ENCODE measurements at regions not wholly inside any gene's neighbourhood (a gene's known extent, or its start where the extent isn't known, plus 50 kb on each side); places are given as distances from the start of the nearest gene placed in this dataset.

DNA sequence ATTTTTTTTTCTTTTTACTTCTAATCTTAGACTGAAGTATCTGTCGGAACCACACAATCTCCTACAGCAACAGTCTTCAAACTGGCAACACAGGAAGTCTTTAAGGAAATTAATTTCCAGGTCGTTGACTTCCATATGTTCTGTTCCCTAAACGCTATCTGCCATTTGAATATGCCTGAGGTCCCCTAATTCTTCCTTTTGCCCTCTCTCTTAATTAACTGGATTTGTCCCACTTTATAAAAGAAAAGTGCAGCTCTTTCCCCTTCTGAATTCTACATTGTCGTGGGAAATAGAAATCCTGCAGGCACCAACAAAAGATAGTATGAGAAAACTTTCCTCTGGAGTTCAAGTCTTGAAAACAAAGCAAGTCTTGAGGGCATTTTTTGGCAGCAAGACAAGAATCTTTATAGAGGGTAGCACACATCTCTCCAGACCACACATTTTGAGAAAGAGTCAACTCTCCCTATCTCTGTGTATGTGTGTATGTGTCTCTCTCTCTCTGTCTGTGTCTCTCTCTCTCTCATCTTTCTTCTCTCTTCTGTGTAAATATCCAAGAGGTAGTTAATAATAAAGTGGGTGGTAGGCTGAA is 879.8 kb downstream of the SOCS6 start:
- H3K9me3 ChIP-seq (ENCODE audit: low read depth) = no peaks in the 10 kb centered on the region
- H3K79me2 ChIP-seq = no peaks in the 10 kb centered on the region
- H4K20me1 ChIP-seq (ENCODE audit: insufficient read depth, poor library complexity, severe bottlenecking) = no peaks in the 10 kb centered on the region
- no peak for DNase-seq (ENCODE audit: low spot score)
- WGBS (ENCODE audit: low lambda C conversion rate, missing lambda C conversion rate) = 69% methylated on average over 4 of the region's 4 CpGs
- H2AFZ ChIP-seq = no peak overlapping the region
- H3K4me1 ChIP-seq (ENCODE audit: insufficient read depth) = no peaks in the 10 kb centered on the region
- H3K4me2 ChIP-seq = no peak overlapping the region
- H3K4me3 ChIP-seq = no peak overlapping the region
- H3K36me3 ChIP-seq (replicated peaks; ENCODE audit: insufficient read depth, low read depth) = no peaks in the 10 kb centered on the region
- H3K27ac ChIP-seq = no peak overlapping the region
- TF ChIP-seq EZH2phosphoT487 (IDR thresholded peaks at IDR 0.05; ENCODE audit: low read depth, severe bottlenecking, unreplicated experiment) (no peak), EZH2 (IDR thresholded peaks at IDR 0.05; ENCODE audit: borderline replicate concordance) (no peak)
- TF ChIP-seq, protein P1, sequence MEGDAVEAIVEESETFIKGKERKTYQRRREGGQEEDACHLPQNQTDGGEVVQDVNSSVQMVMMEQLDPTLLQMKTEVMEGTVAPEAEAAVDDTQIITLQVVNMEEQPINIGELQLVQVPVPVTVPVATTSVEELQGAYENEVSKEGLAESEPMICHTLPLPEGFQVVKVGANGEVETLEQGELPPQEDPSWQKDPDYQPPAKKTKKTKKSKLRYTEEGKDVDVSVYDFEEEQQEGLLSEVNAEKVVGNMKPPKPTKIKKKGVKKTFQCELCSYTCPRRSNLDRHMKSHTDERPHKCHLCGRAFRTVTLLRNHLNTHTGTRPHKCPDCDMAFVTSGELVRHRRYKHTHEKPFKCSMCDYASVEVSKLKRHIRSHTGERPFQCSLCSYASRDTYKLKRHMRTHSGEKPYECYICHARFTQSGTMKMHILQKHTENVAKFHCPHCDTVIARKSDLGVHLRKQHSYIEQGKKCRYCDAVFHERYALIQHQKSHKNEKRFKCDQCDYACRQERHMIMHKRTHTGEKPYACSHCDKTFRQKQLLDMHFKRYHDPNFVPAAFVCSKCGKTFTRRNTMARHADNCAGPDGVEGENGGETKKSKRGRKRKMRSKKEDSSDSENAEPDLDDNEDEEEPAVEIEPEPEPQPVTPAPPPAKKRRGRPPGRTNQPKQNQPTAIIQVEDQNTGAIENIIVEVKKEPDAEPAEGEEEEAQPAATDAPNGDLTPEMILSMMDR (IDR thresholded peaks at IDR 0.05; ENCODE audit: poor library complexity) = no peak
- no peaks in the 10 kb centered on the region for H3K9me2 ChIP-seq (replicated peaks; ENCODE audit: insufficient read depth)
- no peaks in the 10 kb centered on the region for H3K27me3 ChIP-seq

DNA sequence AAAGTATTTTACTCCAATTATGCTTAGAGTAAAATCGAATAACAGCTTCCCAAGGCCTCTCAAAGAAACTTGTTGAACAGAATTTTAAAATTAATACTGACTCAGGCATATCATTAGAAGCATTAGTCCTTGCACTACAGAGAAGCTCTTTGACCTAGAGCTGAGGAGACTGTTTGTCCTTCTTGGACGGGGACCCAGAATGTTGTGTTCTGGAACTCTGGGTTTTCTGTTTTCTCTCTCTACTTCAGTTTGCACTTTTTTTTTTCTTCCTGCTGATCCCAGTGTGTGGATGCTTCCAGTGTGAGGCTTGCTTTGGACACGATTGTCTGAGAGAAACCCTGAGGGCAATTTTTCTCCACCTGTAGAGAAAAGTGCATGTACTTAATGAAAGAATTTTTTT is 847.6 kb downstream of the SOCS6 start:
- Histone ChIP-seq H3K27me3 (no peaks in the 10 kb centered on the region), H3K9me2 (replicated peaks; ENCODE audit: insufficient read depth) (no peaks in the 10 kb centered on the region), H3K36me3 (replicated peaks; ENCODE audit: insufficient read depth, low read depth) (no peaks in the 10 kb centered on the region), H4K20me1 (ENCODE audit: insufficient read depth, poor library complexity, severe bottlenecking) (no peaks in the 10 kb centered on the region), H2AFZ (no peak overlapping the region), H3K9me3 (ENCODE audit: low read depth) (no peaks in the 10 kb centered on the region), H3K79me2 (no peaks in the 10 kb centered on the region), H3K4me1 (ENCODE audit: insufficient read depth) (no peaks in the 10 kb centered on the region), H3K4me3 (no peak overlapping the region), H3K4me2 (no peak overlapping the region), H3K27ac (no peak overlapping the region)
- TF ChIP-seq, protein P1 (IDR thresholded peaks at IDR 0.05; ENCODE audit: poor library complexity) = no peak
- TF ChIP-seq EZH2phosphoT487 (IDR thresholded peaks at IDR 0.05; ENCODE audit: low read depth, severe bottlenecking, unreplicated experiment) = no peak
- no peak for TF ChIP-seq EZH2 (IDR thresholded peaks at IDR 0.05; ENCODE audit: borderline replicate concordance)
- DNase-seq (ENCODE audit: low spot score) = no peak
- 60% methylated on average over 3 of the region's 3 CpGs for WGBS (ENCODE audit: low lambda C conversion rate, missing lambda C conversion rate)

DNA sequence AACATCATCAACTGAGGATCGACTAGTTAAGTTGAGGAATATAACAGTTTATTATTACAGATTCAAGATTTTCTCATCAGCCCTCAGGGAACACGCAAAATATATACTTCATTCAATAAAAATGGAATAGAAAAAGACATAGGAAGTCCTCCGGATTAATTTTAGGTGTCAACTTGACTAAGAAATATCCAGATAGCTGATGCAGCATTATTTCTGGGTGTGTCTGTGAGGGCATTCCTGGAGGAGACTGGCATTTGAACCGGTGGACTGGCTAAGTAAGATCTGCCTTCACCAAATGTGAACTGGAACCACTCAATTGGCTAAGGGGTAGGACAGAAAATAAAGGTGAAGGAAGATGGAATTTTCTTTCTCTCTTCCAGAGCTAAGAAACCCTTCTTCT is 845.3 kb downstream of the SOCS6 start:
- Histone ChIP-seq H3K4me2 (no peak overlapping the region), H3K4me1 (ENCODE audit: insufficient read depth) (no peaks in the 10 kb centered on the region), H3K27me3 (no peaks in the 10 kb centered on the region), H3K27ac (no peak overlapping the region), H2AFZ (no peak overlapping the region), H3K4me3 (no peak overlapping the region), H3K79me2 (no peaks in the 10 kb centered on the region), H4K20me1 (ENCODE audit: insufficient read depth, poor library complexity, severe bottlenecking) (no peaks in the 10 kb centered on the region), H3K9me2 (replicated peaks; ENCODE audit: insufficient read depth) (no peaks in the 10 kb centered on the region), H3K9me3 (ENCODE audit: low read depth) (no peaks in the 10 kb centered on the region), H3K36me3 (replicated peaks; ENCODE audit: insufficient read depth, low read depth) (no peaks in the 10 kb centered on the region)
- TF ChIP-seq EZH2 (IDR thresholded peaks at IDR 0.05; ENCODE audit: borderline replicate concordance) = no peak
- TF ChIP-seq, protein P1 (IDR thresholded peaks at IDR 0.05; ENCODE audit: poor library complexity) = no peak
- no peak for TF ChIP-seq EZH2phosphoT487 (IDR thresholded peaks at IDR 0.05; ENCODE audit: low read depth, severe bottlenecking, unreplicated experiment)
- 76% methylated on average over 4 of the region's 4 CpGs for WGBS (ENCODE audit: low lambda C conversion rate, missing lambda C conversion rate)
- no peak for DNase-seq (ENCODE audit: low spot score)
